Stimulated activated CD4-positive, alpha-beta T cell treated with anti-CD3 and anti-CD28 coated beads, Interleukin-12 subunit alpha, Interleukin-12 subunit beta, amount 100 ng/mL, for 48 hours (primary cell): ENCODE measurements at regions not wholly inside any gene's neighbourhood (a gene's known extent, or its start where the extent isn't known, plus 50 kb on each side); places are given as distances from the start of the nearest gene placed in this dataset.
A peak's percentile ranks its signal among the peaks of the same experiment; 100 is the strongest.
"Not testable (repeated sequence)": the region's sequence is repeated elsewhere in the genome, so short reads cannot be mapped to it uniquely, and the experiment has no call there.

ENCODE experiments used
- DNase-seq, 3 donors: peaks; one replicate each; pipeline ENCODE4 v3.0.0-alpha.2; 2020; ENCODE audit warnings: low read depth in 2 of 3, low spot score in 1 of 3

- no peak for DNase-seq
Measured at GRCh38 chr2:126952216-126952615, 53.5 kb downstream of the TEX51 start.

- DNase-seq: no peak
Measured at GRCh38 chr2:126953483-126953882, 54.8 kb downstream of the TEX51 start.

GRCh38 chr2:126954831-126955230 lies 56.1 kb downstream of the TEX51 start:
- no peak for DNase-seq

GRCh38 chr2:126956773-126957172 lies 58.1 kb downstream of the TEX51 start:
- DNase-seq: not testable (repeated sequence)

GRCh38 chr2:126963390-126963789 lies 64.7 kb downstream of the TEX51 start:
- DNase-seq: no peak

GRCh38 chr2:126966601-126967000 lies 67.9 kb downstream of the TEX51 start:
- no peak for DNase-seq

GRCh38 chr2:126970583-126970982 lies 71.9 kb downstream of the TEX51 start:
- no peak for DNase-seq

GRCh38 chr2:126971162-126971480 lies 72.4 kb downstream of the TEX51 start:
- no peak for DNase-seq

DNA sequence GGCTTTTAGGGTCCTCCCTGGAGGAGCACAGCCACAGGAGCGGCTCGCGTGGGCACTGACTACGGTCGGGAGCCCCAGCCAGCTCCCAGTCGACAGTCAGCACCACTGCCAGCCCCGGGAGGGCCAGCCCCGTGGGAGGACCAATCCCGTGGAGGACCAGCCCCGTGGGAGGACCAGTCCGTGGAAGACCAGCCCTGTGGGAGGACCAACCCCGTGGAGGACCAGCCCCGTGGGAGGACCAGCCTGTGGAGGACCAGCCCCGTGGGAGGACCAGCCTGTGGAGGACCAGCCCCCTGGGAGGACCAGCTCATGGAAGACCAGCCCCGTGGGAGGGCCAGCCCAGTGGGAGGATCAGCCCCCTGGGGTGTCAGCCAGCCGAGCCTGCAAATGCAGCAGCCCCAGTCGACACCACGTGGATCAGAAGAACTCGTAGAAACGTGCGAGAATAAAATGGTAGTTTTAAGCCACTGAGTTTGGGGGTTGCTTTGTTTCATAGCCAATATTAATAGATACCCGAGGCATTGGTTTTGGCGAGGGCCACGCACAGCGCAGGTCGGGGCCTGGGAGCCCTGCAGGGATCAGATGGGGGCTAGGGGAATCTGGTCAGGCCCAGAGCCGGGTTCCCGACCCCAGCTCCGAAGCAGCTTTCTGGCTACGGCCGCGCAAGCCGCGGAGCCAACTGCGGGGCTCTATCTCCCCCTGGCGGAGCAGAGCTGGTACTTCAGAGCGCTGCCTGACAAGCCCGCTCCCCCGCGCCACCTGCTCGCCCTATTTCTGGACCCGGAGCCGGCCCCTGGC lies 73.0 kb downstream of the TEX51 start:
- peak; percentile 54 to 63 (median 55) for DNase-seq

GRCh38 chr2:126972279-126972626 lies 73.6 kb downstream of the TEX51 start:
- no peak for DNase-seq

- no peak for DNase-seq
Measured at GRCh38 chr2:126973745-126974144, 75.1 kb downstream of the TEX51 start.

GRCh38 chr2:126975671-126976655 lies 77.3 kb downstream of the TEX51 start:
- no peak for DNase-seq

- no peak for DNase-seq
Measured at GRCh38 chr2:126976721-126977328, 78.1 kb downstream of the TEX51 start.

DNA sequence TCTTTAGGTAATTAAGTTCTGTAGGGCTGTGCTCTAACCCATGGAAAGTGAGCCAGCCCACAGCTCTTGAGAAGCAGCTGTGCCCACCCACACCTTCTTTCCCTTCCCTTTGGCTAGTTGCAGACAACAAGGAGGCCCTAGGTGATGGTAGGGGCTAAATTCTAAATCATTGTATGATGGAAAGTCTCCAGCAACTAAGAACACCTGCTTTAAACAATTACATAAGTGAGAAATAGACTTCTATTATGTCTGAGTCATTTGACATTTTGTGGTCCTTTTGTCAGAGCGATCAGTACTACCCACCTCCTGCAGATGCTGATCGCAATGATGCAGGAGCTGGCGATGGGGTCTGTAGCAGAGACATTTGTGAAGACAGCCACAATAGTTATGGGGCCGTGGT lies 79.6 kb downstream of the TEX51 start:
- DNase-seq: no peak

DNA sequence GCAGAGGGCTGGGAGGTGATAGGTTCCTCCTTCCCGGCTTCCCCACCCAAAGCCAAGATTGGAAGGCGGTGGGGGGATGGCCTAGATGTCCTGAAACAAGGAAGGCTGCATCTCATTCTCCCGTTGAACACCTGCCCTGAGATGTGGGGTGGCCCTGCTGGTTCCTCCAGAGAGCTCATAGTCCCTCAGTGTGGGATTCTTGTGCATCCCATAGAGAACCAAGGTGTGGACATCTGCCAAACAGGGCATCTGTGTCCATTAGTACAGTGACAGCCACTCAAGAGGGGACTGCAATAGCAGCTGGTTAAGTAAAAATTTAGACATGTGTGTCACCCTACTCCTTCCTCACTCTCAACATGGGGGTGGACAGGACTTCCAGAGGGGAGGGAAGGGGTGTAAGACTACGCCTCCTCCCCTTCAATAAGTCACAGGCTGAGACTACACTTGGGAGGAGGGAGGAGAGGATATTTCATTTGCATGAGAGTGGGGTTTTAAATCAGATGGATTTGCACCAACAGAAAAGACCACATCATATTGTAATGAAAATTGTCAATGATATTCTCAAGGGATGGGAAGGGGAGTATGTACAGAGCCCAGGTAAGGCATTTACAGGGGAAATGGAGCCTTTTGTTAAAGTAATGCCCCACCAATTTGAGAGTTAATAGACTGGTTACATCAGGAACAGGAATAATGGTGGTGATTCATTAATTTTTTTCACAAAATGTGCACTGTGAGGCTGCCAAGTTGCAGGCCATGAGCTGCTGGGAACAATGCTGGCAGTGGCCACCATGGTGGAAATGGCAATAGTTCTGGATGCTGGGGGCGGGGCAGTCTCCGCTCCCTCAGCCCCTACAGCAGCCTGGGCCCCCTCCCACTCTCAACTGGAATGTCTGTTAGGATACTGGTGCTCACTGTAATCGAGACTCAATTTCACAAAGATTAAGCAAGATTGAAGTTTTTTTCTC lies 80.6 kb downstream of the TEX51 start:
- DNase-seq: no peak

DNA sequence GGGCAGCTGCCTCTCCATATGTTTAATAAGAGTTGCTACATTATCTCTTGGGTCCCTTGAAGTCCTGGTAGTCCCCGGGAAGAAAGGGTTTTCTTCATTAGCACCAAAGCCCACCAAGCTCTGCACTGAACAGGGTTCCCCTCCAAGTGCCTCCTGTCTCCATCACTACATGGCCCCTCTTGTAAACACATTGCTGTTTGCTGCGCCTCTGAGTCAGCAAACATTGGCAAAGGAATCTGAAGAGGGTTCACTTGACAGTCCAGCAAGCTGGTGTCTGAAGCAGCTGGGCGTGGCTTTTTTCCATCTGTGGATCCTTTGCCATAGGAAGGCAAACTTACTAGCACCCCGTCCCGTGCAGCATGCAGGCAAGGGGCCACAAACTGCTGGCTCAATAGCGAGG lies 82.8 kb downstream of the TEX51 start:
- DNase-seq: no peak

DNA sequence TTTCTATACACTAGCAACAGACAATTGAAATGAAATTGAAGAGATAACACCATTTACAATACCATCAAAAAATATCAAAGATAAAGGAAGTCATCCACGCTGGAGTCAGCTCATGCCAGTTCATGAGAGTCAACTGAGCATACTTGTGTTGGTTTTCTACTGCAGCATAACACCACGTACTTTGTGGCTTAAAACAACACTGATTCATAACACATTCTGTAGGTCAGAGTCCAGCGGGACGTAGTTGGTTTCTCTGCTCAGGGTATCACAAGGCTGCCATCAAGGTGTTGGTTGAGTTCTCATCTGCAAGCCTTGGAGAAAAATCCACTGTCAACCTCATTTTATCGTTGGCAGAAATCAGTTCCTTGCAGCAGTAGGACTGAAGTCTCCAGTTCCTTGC lies 84.2 kb downstream of the TEX51 start:
- DNase-seq: no peak

- DNase-seq: no peak
Measured at GRCh38 chr2:126986631-126987187, 88.0 kb downstream of the TEX51 start.

GRCh38 chr2:126988482-126988881 lies 89.8 kb downstream of the TEX51 start:
- DNase-seq: no peak

DNA sequence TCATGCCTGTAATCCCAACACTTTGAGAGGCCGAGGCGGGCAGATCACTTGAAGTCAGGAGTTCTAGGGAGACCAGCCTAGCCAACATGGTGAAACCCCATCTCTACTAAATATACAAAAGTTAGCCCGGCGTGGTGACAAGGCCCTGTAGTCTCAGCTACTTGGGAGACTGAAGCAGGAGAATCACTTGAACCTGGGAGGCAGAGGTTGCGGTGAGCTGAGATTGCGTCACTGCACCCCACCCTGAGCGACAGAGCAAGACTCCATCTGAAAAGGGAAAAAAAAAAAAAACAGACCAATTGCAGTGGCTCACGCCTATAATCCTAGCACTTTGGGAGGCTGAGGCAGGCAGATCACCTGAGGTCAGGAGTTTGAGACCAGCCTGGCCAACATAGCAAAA lies 90.4 kb downstream of the TEX51 start:
- not testable (repeated sequence) for DNase-seq
